ENCODE measurements at regions not wholly inside any gene's neighbourhood (a gene's known extent, or its start where the extent isn't known, plus 50 kb on each side); places are given as distances from the start of the nearest gene placed in this dataset.
"Not testable (repeated sequence)": the region's sequence is repeated elsewhere in the genome, so short reads cannot be mapped to it uniquely, and the experiment has no call there.

DNA sequence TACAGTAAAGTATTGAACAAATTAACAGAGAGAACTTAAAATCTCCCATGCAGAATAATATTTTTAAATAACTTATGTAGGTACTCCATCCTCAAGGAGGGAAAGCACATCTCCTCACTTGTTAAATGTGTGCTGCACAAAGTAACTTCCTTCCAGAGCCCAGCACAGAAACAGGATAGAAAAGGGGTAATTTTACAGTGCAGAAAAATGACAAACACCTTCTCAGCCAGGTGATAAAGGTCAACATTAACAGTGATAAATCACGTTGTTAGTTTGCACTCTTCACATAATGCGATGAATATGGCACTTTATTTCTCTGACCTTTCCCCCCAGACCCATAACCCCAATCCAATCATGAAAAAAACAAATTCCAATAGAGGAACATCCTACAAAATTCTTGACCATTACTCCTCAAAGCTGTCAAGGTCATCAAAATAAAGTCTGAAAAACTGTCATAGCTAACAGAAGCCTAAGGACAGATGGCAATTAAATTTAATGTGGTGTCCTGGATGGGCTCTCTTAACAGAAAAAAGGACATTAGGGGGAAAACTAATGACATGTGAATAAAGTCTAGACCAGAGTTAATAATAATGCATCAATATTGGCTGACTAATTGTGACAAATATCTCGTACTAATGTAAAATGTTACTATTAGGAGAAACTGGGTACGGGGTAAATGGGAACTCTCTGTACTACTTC, 547.4 kb upstream of the AGA start:
- H2BK5ac ChIP-seq (ENCODE audit: low read length) = no peak overlapping the region
- H3K4ac ChIP-seq (ENCODE audit: low read length) = no peak overlapping the region
- no peak overlapping the region for H3K9ac ChIP-seq (ENCODE audit: low read depth, low read length, poor library complexity)
- WGBS, 2 donors (ENCODE audit: extremely low coverage in 2 of 2, insufficient read length in 2 of 2, insufficient replicate concordance in 1 of 2) = no CpG with 5 or more reads among the region's 4 CpGs
- H3K18ac ChIP-seq (ENCODE audit: low read length) = no peak overlapping the region
- no peak overlapping the region for H3K23ac ChIP-seq (ENCODE audit: low read depth, low read length, poor library complexity)
- no peak overlapping the region for H2BK15ac ChIP-seq (ENCODE audit: low read length)
- no peak overlapping the region for H2BK12ac ChIP-seq (ENCODE audit: low read length)
- no peak for DNase-seq (ENCODE audit: low spot score)
- no peak overlapping the region for H2AK5ac ChIP-seq (ENCODE audit: low read depth, low read length)
- H3K4me2 ChIP-seq (ENCODE audit: insufficient read depth, low read length, poor library complexity, severe bottlenecking) = no peak overlapping the region
- no peaks in the 10 kb centered on the region for H3K9me3 ChIP-seq (replicated peaks in 1 of 2; ENCODE audit: control insufficient read depth in 2 of 2, insufficient read depth in 1 of 2, low read depth in 1 of 2, low read length in 2 of 2)
- H3K79me1 ChIP-seq (ENCODE audit: low read depth, low read length) = peaks cover 1% of the 10 kb centered on the region
- no peak overlapping the region for H3K27ac ChIP-seq (replicated peaks; ENCODE audit: low read length)
- no peak overlapping the region for H3K4me3 ChIP-seq (ENCODE audit: low read length in 2 of 2)
- H3K36me3 ChIP-seq (replicated peaks in 1 of 2; ENCODE audit: control insufficient read depth in 2 of 2, insufficient read depth in 2 of 2, low read length in 2 of 2) = no peaks in the 10 kb centered on the region
- no peaks in the 10 kb centered on the region for H3K27me3 ChIP-seq (ENCODE audit: control insufficient read depth in 3 of 3, insufficient read depth in 3 of 3, low read depth in 1 of 3, low read length in 3 of 3)
- no peak overlapping the region for H2AFZ ChIP-seq (ENCODE audit: low read length)
- H4K91ac ChIP-seq (ENCODE audit: low read depth, low read length, poor library complexity) = no peak overlapping the region
- no peak overlapping the region for H2BK120ac ChIP-seq (ENCODE audit: low read depth, low read length)
- H3K4me1 ChIP-seq (ENCODE audit: control insufficient read depth in 2 of 2, insufficient read depth in 1 of 2, low read depth in 1 of 2, low read length in 2 of 2) = no peaks in the 10 kb centered on the region
- no peak overlapping the region for H3K14ac ChIP-seq (ENCODE audit: low read length)
- H4K8ac ChIP-seq (ENCODE audit: low read depth, low read length) = no peak overlapping the region

DNA sequence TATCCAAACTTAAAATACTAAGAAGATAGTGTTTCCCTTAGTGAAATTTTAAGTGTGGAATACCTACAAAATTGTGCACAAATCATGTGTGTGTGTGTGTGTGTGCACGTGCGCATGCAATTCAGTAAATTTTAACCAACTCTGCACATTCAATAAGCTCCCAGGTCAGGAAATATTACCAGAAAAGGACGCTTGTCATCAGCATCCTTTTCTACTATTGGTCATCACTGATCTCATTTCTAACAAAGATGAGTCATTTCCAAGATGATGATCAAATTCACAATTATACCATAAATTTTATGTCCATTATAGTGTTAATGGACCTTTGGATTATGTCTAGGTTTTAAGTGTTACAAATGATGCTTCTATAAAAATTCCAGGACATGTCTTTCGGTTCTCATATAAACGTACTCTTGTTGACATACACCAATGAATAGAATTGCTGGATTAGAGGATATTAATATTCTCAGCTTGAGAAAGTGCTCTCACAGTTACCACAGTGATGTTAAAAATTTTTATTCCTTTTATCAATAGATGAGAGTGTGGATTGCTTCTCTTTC, 560.9 kb upstream of the AGA start:
- Histone ChIP-seq H2AK5ac (ENCODE audit: low read depth, low read length) (no peak overlapping the region), H3K27ac (replicated peaks; ENCODE audit: low read length) (no peak overlapping the region), H2AFZ (ENCODE audit: low read length) (no peak overlapping the region), H3K27me3 (ENCODE audit: control insufficient read depth in 3 of 3, insufficient read depth in 3 of 3, low read depth in 1 of 3, low read length in 3 of 3) (no peaks in the 10 kb centered on the region), H3K4ac (ENCODE audit: low read length) (no peak overlapping the region), H2BK15ac (ENCODE audit: low read length) (no peak overlapping the region), H3K79me1 (ENCODE audit: low read depth, low read length) (no peaks in the 10 kb centered on the region), H3K14ac (ENCODE audit: low read length) (no peak overlapping the region), H2BK12ac (ENCODE audit: low read length) (no peak overlapping the region), H3K23ac (ENCODE audit: low read depth, low read length, poor library complexity) (no peak overlapping the region), H3K4me3 (ENCODE audit: low read length in 2 of 2) (no peak overlapping the region), H4K91ac (ENCODE audit: low read depth, low read length, poor library complexity) (no peak overlapping the region), H3K9ac (ENCODE audit: low read depth, low read length, poor library complexity) (no peak overlapping the region), H2BK120ac (ENCODE audit: low read depth, low read length) (no peak overlapping the region), H3K4me1 (ENCODE audit: control insufficient read depth in 2 of 2, insufficient read depth in 1 of 2, low read depth in 1 of 2, low read length in 2 of 2) (no peaks in the 10 kb centered on the region), H3K18ac (ENCODE audit: low read length) (no peak overlapping the region), H2BK5ac (ENCODE audit: low read length) (no peak overlapping the region), H4K8ac (ENCODE audit: low read depth, low read length) (no peak overlapping the region), H3K4me2 (ENCODE audit: insufficient read depth, low read length, poor library complexity, severe bottlenecking) (no peak overlapping the region), H3K9me3 (replicated peaks in 1 of 2; ENCODE audit: control insufficient read depth in 2 of 2, insufficient read depth in 1 of 2, low read depth in 1 of 2, low read length in 2 of 2) (no peaks in the 10 kb centered on the region), H3K36me3 (replicated peaks in 1 of 2; ENCODE audit: control insufficient read depth in 2 of 2, insufficient read depth in 2 of 2, low read length in 2 of 2) (no peaks in the 10 kb centered on the region)
- WGBS, 2 donors (ENCODE audit: extremely low coverage in 2 of 2, insufficient read length in 2 of 2, insufficient replicate concordance in 1 of 2) = no CpG with 5 or more reads among the region's 5 CpGs
- DNase-seq (ENCODE audit: low spot score) = no peak

DNA sequence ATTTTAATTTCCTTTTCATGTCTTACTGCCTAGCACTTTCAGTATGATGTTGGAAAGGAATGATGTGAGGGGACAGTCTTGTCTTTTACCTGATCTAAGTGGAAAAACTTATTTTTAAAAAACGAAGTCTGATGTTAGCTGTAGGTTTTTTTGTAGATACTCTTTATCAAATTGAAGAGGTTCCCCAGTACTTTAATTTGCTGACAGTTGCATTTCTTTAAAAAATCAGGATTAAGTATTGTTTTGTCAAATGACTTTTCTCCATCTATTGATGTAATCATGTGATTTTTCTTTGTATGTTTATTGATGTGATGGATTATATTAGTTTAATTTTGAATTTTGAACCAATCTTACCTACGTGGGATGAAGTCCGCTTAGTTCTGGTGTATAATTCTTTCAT, 568.4 kb upstream of the AGA start:
- H2BK15ac ChIP-seq (ENCODE audit: low read length) = no peak overlapping the region
- H3K23ac ChIP-seq (ENCODE audit: low read depth, low read length, poor library complexity) = no peak overlapping the region

DNA sequence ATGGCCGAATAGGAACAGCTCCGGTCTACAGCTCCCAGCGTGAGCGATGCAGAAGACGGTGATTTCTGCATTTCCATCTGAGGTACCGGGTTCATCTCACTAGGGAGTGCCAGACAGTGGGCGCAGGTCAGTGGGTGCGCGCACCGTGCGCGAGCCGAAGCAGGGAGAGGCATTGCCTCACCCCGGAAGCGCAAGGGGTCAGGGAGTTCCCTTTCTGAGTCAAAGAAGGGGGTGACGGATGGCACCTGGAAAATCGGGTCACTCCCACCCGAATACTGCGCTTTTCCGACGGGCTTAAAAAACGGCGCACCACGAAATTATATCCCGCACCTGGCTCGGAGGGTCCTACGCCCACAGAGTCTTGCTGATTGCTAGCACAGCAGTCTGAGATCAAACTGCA, 572.8 kb upstream of the AGA start:
- H3K23ac ChIP-seq (ENCODE audit: low read depth, low read length, poor library complexity); H2AFZ ChIP-seq (ENCODE audit: low read length); H3K9me3 ChIP-seq (replicated peaks in 1 of 2; ENCODE audit: control insufficient read depth in 2 of 2, insufficient read depth in 1 of 2, low read depth in 1 of 2, low read length in 2 of 2); H3K27me3 ChIP-seq (ENCODE audit: control insufficient read depth in 3 of 3, insufficient read depth in 3 of 3, low read depth in 1 of 3, low read length in 3 of 3); H2BK120ac ChIP-seq (ENCODE audit: low read depth, low read length); H3K4me1 ChIP-seq (ENCODE audit: control insufficient read depth in 2 of 2, insufficient read depth in 1 of 2, low read depth in 1 of 2, low read length in 2 of 2); H4K91ac ChIP-seq (ENCODE audit: low read depth, low read length, poor library complexity); H2BK5ac ChIP-seq (ENCODE audit: low read length); H3K79me1 ChIP-seq (ENCODE audit: low read depth, low read length); H3K14ac ChIP-seq (ENCODE audit: low read length); H2BK15ac ChIP-seq (ENCODE audit: low read length); H3K27ac ChIP-seq (replicated peaks; ENCODE audit: low read length); H4K8ac ChIP-seq (ENCODE audit: low read depth, low read length); H3K4ac ChIP-seq (ENCODE audit: low read length); H2AK5ac ChIP-seq (ENCODE audit: low read depth, low read length); H3K18ac ChIP-seq (ENCODE audit: low read length); H3K4me2 ChIP-seq (ENCODE audit: insufficient read depth, low read length, poor library complexity, severe bottlenecking); H3K4me3 ChIP-seq (ENCODE audit: low read length in 2 of 2); DNase-seq (ENCODE audit: low spot score); H3K9ac ChIP-seq (ENCODE audit: low read depth, low read length, poor library complexity); H2BK12ac ChIP-seq (ENCODE audit: low read length); H3K36me3 ChIP-seq (replicated peaks in 1 of 2; ENCODE audit: control insufficient read depth in 2 of 2, insufficient read depth in 2 of 2, low read length in 2 of 2): not testable (repeated sequence)
- WGBS, 2 donors (ENCODE audit: extremely low coverage in 2 of 2, insufficient read length in 2 of 2, insufficient replicate concordance in 1 of 2) = no CpG with 5 or more reads among the region's 27 CpGs

More for the DNA sequence above, 568.4 kb upstream of the AGA start:
- no peak overlapping the region for H4K8ac ChIP-seq (ENCODE audit: low read depth, low read length)
- DNase-seq (ENCODE audit: low spot score) = no peak
- no peaks in the 10 kb centered on the region for H3K36me3 ChIP-seq (replicated peaks in 1 of 2; ENCODE audit: control insufficient read depth in 2 of 2, insufficient read depth in 2 of 2, low read length in 2 of 2)
- no peak overlapping the region for H3K4me2 ChIP-seq (ENCODE audit: insufficient read depth, low read length, poor library complexity, severe bottlenecking)
- no peak overlapping the region for H2BK5ac ChIP-seq (ENCODE audit: low read length)
- H2AK5ac ChIP-seq (ENCODE audit: low read depth, low read length) = no peak overlapping the region
- no peak overlapping the region for H3K18ac ChIP-seq (ENCODE audit: low read length)
- no peak overlapping the region for H4K91ac ChIP-seq (ENCODE audit: low read depth, low read length, poor library complexity)
- H3K14ac ChIP-seq (ENCODE audit: low read length) = no peak overlapping the region
- no peak overlapping the region for H3K4me3 ChIP-seq (ENCODE audit: low read length in 2 of 2)
- no peak overlapping the region for H3K27ac ChIP-seq (replicated peaks; ENCODE audit: low read length)
- H3K79me1 ChIP-seq (ENCODE audit: low read depth, low read length) = no peaks in the 10 kb centered on the region
- H3K9ac ChIP-seq (ENCODE audit: low read depth, low read length, poor library complexity) = no peak overlapping the region
- no peak overlapping the region for H2AFZ ChIP-seq (ENCODE audit: low read length)
- H2BK120ac ChIP-seq (ENCODE audit: low read depth, low read length) = no peak overlapping the region
- H3K4me1 ChIP-seq (ENCODE audit: control insufficient read depth in 2 of 2, insufficient read depth in 1 of 2, low read depth in 1 of 2, low read length in 2 of 2) = no peaks in the 10 kb centered on the region
- no peaks in the 10 kb centered on the region for H3K9me3 ChIP-seq (replicated peaks in 1 of 2; ENCODE audit: control insufficient read depth in 2 of 2, insufficient read depth in 1 of 2, low read depth in 1 of 2, low read length in 2 of 2)
- no peak overlapping the region for H2BK12ac ChIP-seq (ENCODE audit: low read length)
- H3K27me3 ChIP-seq (ENCODE audit: control insufficient read depth in 3 of 3, insufficient read depth in 3 of 3, low read depth in 1 of 3, low read length in 3 of 3) = no peaks in the 10 kb centered on the region
- no peak overlapping the region for H3K4ac ChIP-seq (ENCODE audit: low read length)
- WGBS, 2 donors (ENCODE audit: extremely low coverage in 2 of 2, insufficient read length in 2 of 2, insufficient replicate concordance in 1 of 2) = no CpG with 5 or more reads among the region's 3 CpGs

All from neuronal stem cell (in vitro differentiated cells).